NCI-H345 (cell line): ENCODE measurements at regions not wholly inside any gene's neighbourhood (a gene's known extent, or its start where the extent isn't known, plus 50 kb on each side); places are given as distances from the start of the nearest gene placed in this dataset.

Source experiments
- DNase-seq: peaks from one replicate; lab custom pipeline; 2025; lab: John Stamatoyannopoulos, UW

GRCh38 chr20:2236256-2236655 is 59.5 kb upstream of the TGM3 start:
- DNase-seq: no peak

GRCh38 chr20:2237059-2237458 is 58.7 kb upstream of the TGM3 start:
- no peak for DNase-seq

- no peak for DNase-seq
Measured at GRCh38 chr20:2238601-2239000, 57.2 kb upstream of the TGM3 start.

GRCh38 chr20:2240835-2241234 is 55.0 kb upstream of the TGM3 start:
- no peak for DNase-seq

- DNase-seq: no peak
Measured at GRCh38 chr20:2242678-2243077, 53.1 kb upstream of the TGM3 start.

GRCh38 chr20:2244523-2244922 is 51.3 kb upstream of the TGM3 start:
- DNase-seq: no peak

GRCh38 chr20:2244993-2245392 is 50.8 kb upstream of the TGM3 start:
- DNase-seq: no peak

- DNase-seq: no peak
Measured at GRCh38 chr20:2245637-2246036, 50.2 kb upstream of the TGM3 start.
